HG02970 (cell line): ENCODE measurements at regions not wholly inside any gene's neighbourhood (a gene's known extent, or its start where the extent isn't known, plus 50 kb on each side); places are given as distances from the start of the nearest gene placed in this dataset.

Experiments used
- ATAC-seq: cut with Tn5 transposase; IDR thresholded peaks from one replicate; pipeline ENCODE4 v1.9.1; 2021; ENCODE audit warnings: mild to moderate bottlenecking, moderate library complexity, moderate number of reproducible peaks; ENCODE audit not compliant: unreplicated experiment, low FRiP score

GRCh38 chr17:77493901-77494663 lies 353.3 kb downstream of the SEC14L1 start:
- no peak for ATAC-seq

GRCh38 chr17:77494664-77495435 lies 354.1 kb downstream of the SEC14L1 start:
- no peak for ATAC-seq

GRCh38 chr17:77495575-77495974 lies 354.8 kb downstream of the SEC14L1 start:
- no peak for ATAC-seq

- no peak for ATAC-seq
Measured at GRCh38 chr17:77496401-77496801, 355.6 kb downstream of the SEC14L1 start.

- no peak for ATAC-seq
Measured at GRCh38 chr17:77496831-77497577, 356.2 kb downstream of the SEC14L1 start.

GRCh38 chr17:77497578-77497934 lies 356.8 kb downstream of the SEC14L1 start:
- ATAC-seq = no peak

GRCh38 chr17:77498091-77498741 lies 357.4 kb downstream of the SEC14L1 start:
- ATAC-seq = no peak

- ATAC-seq = no peak
Measured at GRCh38 chr17:77498791-77499698, 358.3 kb downstream of the SEC14L1 start.

GRCh38 chr17:77499699-77500435 lies 359.1 kb downstream of the SEC14L1 start:
- ATAC-seq = no peak

- no peak for ATAC-seq
Measured at GRCh38 chr17:77501101-77501566, 360.4 kb downstream of the SEC14L1 start.

GRCh38 chr17:77501751-77502625 lies 361.2 kb downstream of the SEC14L1 start:
- no peak for ATAC-seq

GRCh38 chr17:77502626-77503292 lies 362.0 kb downstream of the SEC14L1 start:
- ATAC-seq = no peak

GRCh38 chr17:77503293-77503655 lies 362.5 kb downstream of the SEC14L1 start:
- no peak for ATAC-seq

GRCh38 chr17:77503916-77504651 lies 363.3 kb downstream of the SEC14L1 start:
- no peak for ATAC-seq

- ATAC-seq = no peak
Measured at GRCh38 chr17:77504652-77505155, 363.9 kb downstream of the SEC14L1 start.

GRCh38 chr17:77505181-77505639 lies 364.4 kb downstream of the SEC14L1 start:
- no peak for ATAC-seq
